ENCODE measurements at regions not wholly inside any gene's neighbourhood (a gene's known extent, or its start where the extent isn't known, plus 50 kb on each side); places are given as distances from the start of the nearest gene placed in this dataset.

- ChIA-PET POLR2A (no interaction called here), CTCF (no interaction called here), RAD21 (ENCODE audit: unreplicated experiment) (interaction anchor here (0.6 to 0.7 kb wide), 2 partner anchors 34 to 450 kb away, joined by 3 read pairs; no protein-coding TSS in a partner anchor), SMC1A (ENCODE audit: uncharacterized antibody, unreplicated experiment) (interaction anchor here (0.7 to 1.6 kb wide), 5 partner anchors 197 to 1571 kb away, joined by 3 to 5 read pairs (median 3); no protein-coding TSS in a partner anchor)
- H3K27me3 ChIP-seq (replicated peaks in 1 of 2; ENCODE audit: control insufficient read depth in 2 of 2, insufficient read depth in 2 of 2, low read length in 1 of 2): no peaks in the 10 kb centered on the region
- H4K20me1 ChIP-seq (ENCODE audit: control insufficient read depth, insufficient read depth): no peaks in the 10 kb centered on the region
- H3K4me1 ChIP-seq (ENCODE audit: control insufficient read depth, insufficient read depth, low read length): no peaks in the 10 kb centered on the region
- no peaks in the 10 kb centered on the region for H3K36me3 ChIP-seq (ENCODE audit: control insufficient read depth in 2 of 2, insufficient read depth in 2 of 2, low read length in 1 of 2)
- H3K79me2 ChIP-seq (ENCODE audit: control insufficient read depth, insufficient read depth, low read length): no peaks in the 10 kb centered on the region
- BruUV-seq (replicated peaks): no TSS peak
- intact Hi-C loops (cut with micrococcal nuclease; ENCODE audit: unreplicated experiment) (loop anchor here (10.0 kb wide), 2 partner anchors 475 to 1575 kb away; no protein-coding TSS in a partner anchor), in situ Hi-C loops (cut with MboI) (loop anchor here (10.0 to 25.0 kb wide), 2 partner anchors 875 to 1562 kb away; partner anchors contain the start of gene JAG1)
- H3K27ac ChIP-seq (ENCODE audit: control insufficient read depth, insufficient read depth): no peak overlapping the region
- no peak overlapping the region for H3K9ac ChIP-seq (ENCODE audit: control insufficient read depth, insufficient read depth, low read length)
- H3K9me3 ChIP-seq (replicated peaks; ENCODE audit: control insufficient read depth, insufficient read depth, low read length): no peaks in the 10 kb centered on the region
- FAIRE-seq (no peak), DNase-seq (ENCODE audit: low read depth, low spot score) (no peak), ATAC-seq (no peak)
- WGBS (ENCODE audit: insufficient coverage, insufficient replicate concordance, low lambda C conversion rate, missing lambda C conversion rate): 39% methylated on average over 6 of the region's 6 CpGs
- H3K4me3 ChIP-seq: no peak overlapping the region
- no peak overlapping the region for H2AFZ ChIP-seq (ENCODE audit: control insufficient read depth, low read depth, low read length)
- H3K4me2 ChIP-seq (ENCODE audit: control insufficient read depth, insufficient read depth): no peak overlapping the region
- TF ChIP-seq MXI1 (IDR thresholded peaks at IDR 0.05; ENCODE audit: low read depth, low read length) (no peak), ESRRA (IDR thresholded peaks at IDR 0.05; ENCODE audit: low read length) (no peak), RAD51 (IDR thresholded peaks at IDR 0.05) (no peak), ZBED1 (IDR thresholded peaks at IDR 0.05; ENCODE audit: borderline replicate concordance) (no peak), TCF7 (IDR thresholded peaks at IDR 0.05; ENCODE audit: borderline replicate concordance) (no peak), RCOR1 (conservative IDR thresholded peaks at IDR 0.05; ENCODE audit: low read depth, low read length) (no peak), NKRF (conservative IDR thresholded peaks at IDR 0.05) (no peak), EZH2 (IDR thresholded peaks at IDR 0.05; ENCODE audit: borderline replicate concordance, control insufficient read depth, low read depth, low read length) (no peak), SIN3A (IDR thresholded peaks at IDR 0.05; ENCODE audit: low read depth, low read length) (no peak), USF2 (IDR thresholded peaks at IDR 0.05; ENCODE audit: borderline replicate concordance, low read depth, low read length) (no peak), TAF1 (IDR thresholded peaks at IDR 0.05; ENCODE audit: borderline replicate concordance, low read depth, low read length) (no peak), ZBTB4 (CRISPR knock-in tag; IDR thresholded peaks at IDR 0.05) (no peak), E4F1 (IDR thresholded peaks at IDR 0.05; ENCODE audit: borderline replicate concordance, partially characterized antibody) (no peak), CBFB (IDR thresholded peaks at IDR 0.05; ENCODE audit: low read depth) (no peak), TCF12 (IDR thresholded peaks at IDR 0.05; ENCODE audit: low read depth, low read length) (no peak)
Observed at GRCh38 chr20:11549172-11550103, 368.3 kb upstream of the BTBD3 start.

All from GM12878 (cell line).